Neuronal stem cell (in vitro differentiated cells): ENCODE measurements at regions not wholly inside any gene's neighbourhood (a gene's known extent, or its start where the extent isn't known, plus 50 kb on each side); places are given as distances from the start of the nearest gene placed in this dataset.
A peak's percentile ranks its signal among the peaks of the same experiment; 100 is the strongest.

Experiments
- DNase-seq: peaks from one replicate; pipeline ENCODE4 v3.0.0-alpha.2; 2013; ENCODE audit warnings: low spot score
- H2AFZ ChIP-seq: one replicate; pipeline ENCODE4 v1.6.1; 2013; ENCODE audit warnings: mild to moderate bottlenecking, low read length, inconsistent platforms
- H2AK5ac ChIP-seq: 2 replicates; pipeline ENCODE4 v1.6.1; 2013; ENCODE audit warnings: low read depth, mild to moderate bottlenecking, inconsistent platforms, low read length, moderate library complexity, mixed read lengths
- H2BK120ac ChIP-seq: 2 replicates; pipeline ENCODE4 v1.6.1; 2013; ENCODE audit warnings: low read depth, mild to moderate bottlenecking, inconsistent platforms, low read length, moderate library complexity, mixed read lengths
- H2BK12ac ChIP-seq: one replicate; pipeline ENCODE4 v1.6.1; 2013; ENCODE audit warnings: low read length, inconsistent platforms
- H2BK15ac ChIP-seq: 2 replicates; pipeline ENCODE4 v1.6.1; 2013; ENCODE audit warnings: mild to moderate bottlenecking, low read length, inconsistent platforms, mixed read lengths
- H2BK5ac ChIP-seq: one replicate; pipeline ENCODE4 v1.6.1; 2013; ENCODE audit warnings: inconsistent platforms, mild to moderate bottlenecking, low read length, moderate library complexity
- H3K14ac ChIP-seq: one replicate; pipeline ENCODE4 v1.6.1; 2013; ENCODE audit warnings: low read length, inconsistent platforms
- H3K18ac ChIP-seq: 2 replicates; pipeline ENCODE4 v1.6.1; 2013; ENCODE audit warnings: low read length, inconsistent platforms
- H3K23ac ChIP-seq: 2 replicates; pipeline ENCODE4 v1.6.1; 2013; ENCODE audit warnings: low read depth, mild to moderate bottlenecking, mixed read lengths, low read length, inconsistent platforms; ENCODE audit not compliant: poor library complexity
- H3K27ac ChIP-seq: replicated peaks from 3 replicates; pipeline ENCODE4 v1.5.1; 2013; ENCODE audit warnings: low read length, inconsistent platforms
- H3K27me3 ChIP-seq, 3 experiments: 2 replicates each; pipeline ENCODE4 v1.6.1; 2013; ENCODE audit warnings: low read length in 3 of 3, mild to moderate bottlenecking in 2 of 3, inconsistent platforms in 1 of 3, low read depth in 1 of 3, mixed read lengths in 1 of 3, moderate library complexity in 1 of 3; ENCODE audit not compliant: control insufficient read depth in 3 of 3, insufficient read depth in 3 of 3
- H3K36me3 ChIP-seq, 2 donors: replicated peaks in 1 of 2; 2 replicates each; pipeline ENCODE4 v1.6.1; 2013; ENCODE audit warnings: low read length in 2 of 2; ENCODE audit not compliant: control insufficient read depth in 2 of 2, insufficient read depth in 2 of 2
- H3K4ac ChIP-seq: 2 replicates; pipeline ENCODE4 v1.6.1; 2013; ENCODE audit warnings: inconsistent platforms, mild to moderate bottlenecking, low read length, moderate library complexity
- H3K4me1 ChIP-seq, 2 donors: 1 replicate in 1 of 2; 2 replicates in 1 of 2; pipeline ENCODE4 v1.6.1; 2013; ENCODE audit warnings: low read length in 2 of 2, low read depth in 1 of 2; ENCODE audit not compliant: control insufficient read depth in 2 of 2, insufficient read depth in 1 of 2
- H3K4me2 ChIP-seq: one replicate; pipeline ENCODE4 v1.6.1; 2013; ENCODE audit warnings: mild to moderate bottlenecking, low read length, inconsistent platforms; ENCODE audit not compliant: insufficient read depth, poor library complexity, severe bottlenecking
- H3K4me3 ChIP-seq, 2 donors: 2 replicates each; pipeline ENCODE4 v1.5.1; 2013; ENCODE audit warnings: low read length in 2 of 2, mild to moderate bottlenecking in 2 of 2, inconsistent platforms in 1 of 2, moderate library complexity in 1 of 2
- H3K79me1 ChIP-seq: one replicate; pipeline ENCODE4 v1.6.1; 2013; ENCODE audit warnings: low read depth, mild to moderate bottlenecking, inconsistent platforms, low read length, moderate library complexity
- H3K9ac ChIP-seq: one replicate; pipeline ENCODE4 v1.6.1; 2013; ENCODE audit warnings: mild to moderate bottlenecking, low read depth, low read length, inconsistent platforms; ENCODE audit not compliant: poor library complexity
- H3K9me3 ChIP-seq, 2 donors: replicated peaks in 1 of 2; 2 replicates each; pipeline versions ENCODE3 to v1.6.1; 2013; ENCODE audit warnings: low read length in 2 of 2, mild to moderate bottlenecking in 2 of 2, inconsistent platforms in 1 of 2, low read depth in 1 of 2, mixed read lengths in 1 of 2, moderate library complexity in 1 of 2; ENCODE audit not compliant: control insufficient read depth in 2 of 2, insufficient read depth in 1 of 2
- H4K8ac ChIP-seq: one replicate; pipeline ENCODE4 v1.6.1; 2013; ENCODE audit warnings: low read depth, mild to moderate bottlenecking, inconsistent platforms, low read length, moderate library complexity
- H4K91ac ChIP-seq: one replicate; pipeline ENCODE4 v1.6.1; 2013; ENCODE audit warnings: low read length, low read depth, mild to moderate bottlenecking, inconsistent platforms; ENCODE audit not compliant: poor library complexity
- WGBS, 2 donors: extraction: QIAGEN DNeasy Blood & Tissue Kit; methylation state at CpG; one replicate each; pipeline ENCODE4 v1.1.7; 2013; ENCODE audit warnings: missing lambda C conversion rate in 2 of 2, mixed read lengths in 1 of 2; ENCODE audit not compliant: insufficient read length in 2 of 2, insufficient replicate concordance in 1 of 2; ENCODE audit errors: extremely low coverage in 2 of 2; 5-methylcytosine and 5-hydroxymethylcytosine counted together

GRCh38 chr1:30262158-30262557, 461.2 kb downstream of the MATN1 start:
- no peak overlapping the region for H4K8ac ChIP-seq
- DNase-seq: no peak
- no CpG with 5 or more reads among the region's 5 CpGs for WGBS, 2 donors
- peaks cover 0 to 3% of the 10 kb centered on the region in 2 donors for H3K4me1 ChIP-seq
- H3K23ac ChIP-seq: no peak overlapping the region
- peaks cover 0 to 9% (median 0%) of the 10 kb centered on the region in 3 experiments for H3K27me3 ChIP-seq
- H3K27ac ChIP-seq: no peak overlapping the region
- H2BK15ac ChIP-seq: no peak overlapping the region
- no peaks in the 10 kb centered on the region for H3K79me1 ChIP-seq
- no peak overlapping the region for H3K4ac ChIP-seq
- no peaks in the 10 kb centered on the region for H3K36me3 ChIP-seq
- H2BK120ac ChIP-seq: no peak overlapping the region
- no peak overlapping the region for H2BK5ac ChIP-seq
- peak overlapping the region; percentile 13 for H3K18ac ChIP-seq
- H3K4me3 ChIP-seq: no peak overlapping the region
- no peak overlapping the region for H3K14ac ChIP-seq
- no peak overlapping the region for H3K4me2 ChIP-seq
- H2AK5ac ChIP-seq: no peak overlapping the region
- H3K9ac ChIP-seq: no peak overlapping the region
- H2BK12ac ChIP-seq: no peak overlapping the region
- H4K91ac ChIP-seq: no peak overlapping the region
- no peak overlapping the region for H2AFZ ChIP-seq
- no peaks in the 10 kb centered on the region for H3K9me3 ChIP-seq

- Histone ChIP-seq H3K79me1 (no peaks in the 10 kb centered on the region), H3K4me3 (no peak overlapping the region), H4K91ac (no peak overlapping the region), H2AFZ (no peak overlapping the region), H3K36me3 (no peaks in the 10 kb centered on the region), H3K27ac (no peak overlapping the region), H4K8ac (no peak overlapping the region), H2BK5ac (no peak overlapping the region), H2BK120ac (no peak overlapping the region), H3K23ac (no peak overlapping the region), H3K14ac (no peak overlapping the region), H2BK12ac (no peak overlapping the region), H2AK5ac (no peak overlapping the region), H3K9ac (peak overlapping the region; percentile 24), H2BK15ac (no peak overlapping the region), H3K4ac (no peak overlapping the region), H3K4me1 (peaks cover 0 to 3% of the 10 kb centered on the region in 2 donors), H3K9me3 (no peaks in the 10 kb centered on the region), H3K4me2 (no peak overlapping the region), H3K18ac (no peak overlapping the region), H3K27me3 (peaks cover 0 to 9% (median 0%) of the 10 kb centered on the region in 3 experiments)
- WGBS, 2 donors: no CpG with 5 or more reads among the region's 3 CpGs
- DNase-seq: no peak
Measured at GRCh38 chr1:30260318-30260717, 463.1 kb downstream of the MATN1 start.

GRCh38 chr1:30259631-30260030, 463.8 kb downstream of the MATN1 start:
- no peaks in the 10 kb centered on the region for H3K9me3 ChIP-seq
- no peak overlapping the region for H2BK15ac ChIP-seq
- no peak overlapping the region for H2BK5ac ChIP-seq
- H2BK120ac ChIP-seq: no peak overlapping the region
- no peak overlapping the region for H2AK5ac ChIP-seq
- H4K8ac ChIP-seq: no peak overlapping the region
- H3K4me3 ChIP-seq: no peak overlapping the region
- no peak overlapping the region for H2AFZ ChIP-seq
- no peak for DNase-seq
- no peaks in the 10 kb centered on the region for H3K79me1 ChIP-seq
- H4K91ac ChIP-seq: no peak overlapping the region
- no CpG with 5 or more reads among the region's 9 CpGs for WGBS, 2 donors
- no peak overlapping the region for H3K14ac ChIP-seq
- H3K36me3 ChIP-seq: no peaks in the 10 kb centered on the region
- no peak overlapping the region for H3K18ac ChIP-seq
- H2BK12ac ChIP-seq: no peak overlapping the region
- no peak overlapping the region for H3K23ac ChIP-seq
- H3K27me3 ChIP-seq: peaks cover 0 to 9% (median 0%) of the 10 kb centered on the region in 3 experiments
- H3K27ac ChIP-seq: no peak overlapping the region
- no peak overlapping the region for H3K4ac ChIP-seq
- no peak overlapping the region for H3K4me2 ChIP-seq
- peaks cover 0 to 3% of the 10 kb centered on the region in 2 donors for H3K4me1 ChIP-seq
- H3K9ac ChIP-seq: no peak overlapping the region

GRCh38 chr1:30258876-30259275, 464.5 kb downstream of the MATN1 start:
- Histone ChIP-seq H2BK5ac (no peak overlapping the region), H3K4me3 (no peak overlapping the region), H3K36me3 (no peaks in the 10 kb centered on the region), H4K91ac (no peak overlapping the region), H3K4me2 (no peak overlapping the region), H2BK15ac (no peak overlapping the region), H3K9me3 (no peaks in the 10 kb centered on the region), H2AK5ac (no peak overlapping the region), H3K9ac (no peak overlapping the region), H3K4ac (no peak overlapping the region), H3K27ac (no peak overlapping the region), H4K8ac (no peak overlapping the region), H3K4me1 (peaks cover 0 to 8% of the 10 kb centered on the region in 2 donors), H3K18ac (no peak overlapping the region), H3K79me1 (no peaks in the 10 kb centered on the region), H3K23ac (no peak overlapping the region), H2BK120ac (no peak overlapping the region), H2BK12ac (no peak overlapping the region), H3K27me3 (peaks cover 0 to 9% (median 0%) of the 10 kb centered on the region in 3 experiments), H3K14ac (no peak overlapping the region), H2AFZ (no peak overlapping the region)
- WGBS, 2 donors: no CpG with 5 or more reads among the region's 4 CpGs
- DNase-seq: no peak
